IMR-90 (cell line): ENCODE measurements at regions not wholly inside any gene's neighbourhood (a gene's known extent, or its start where the extent isn't known, plus 50 kb on each side); places are given as distances from the start of the nearest gene placed in this dataset.

Experiments
- ATAC-seq: fragments of 200-7000 bp; cut with Tn5 transposase; 2 replicates; pipeline ENCODE4 v1.9.1; 2020; ENCODE audit warnings: low read depth, mild to moderate bottlenecking, moderate library complexity
- BruUV-seq: library from RNA; stranded (reverse); fragments of 400-500 nt; replicated peaks from 2 replicates; lab custom pipeline; 2021; lab: Mats Ljungman, UMichigan
- CTCF ChIA-PET: fragments of 300-600 bp; formaldehyde crosslinking; extraction: SDS; loops from one replicate; lab custom pipeline; 2021; ENCODE audit warnings: antibody characterized with exemption; lab: Yijun Ruan, JAX
- POLR2A ChIA-PET: fragments of 300-600 bp; sonication (Branson Sonifier 250); formaldehyde crosslinking; loops from one replicate; lab custom pipeline; 2022; ENCODE audit warnings: antibody characterized with exemption; ENCODE audit not compliant: unreplicated experiment; lab: Charles Lee
- DNase-seq: peaks from one replicate; pipeline ENCODE4 v3.0.0; 2013
- H2AFZ ChIP-seq: replicated peaks from 2 replicates; pipeline ENCODE3; 2013; ENCODE audit warnings: low read length, mild to moderate bottlenecking; ENCODE audit not compliant: poor library complexity
- H2AK5ac ChIP-seq: 2 replicates; pipeline ENCODE4 v1.6.1; 2013; ENCODE audit warnings: low read depth, low read length, inconsistent platforms
- H2AK9ac ChIP-seq: replicated peaks from 2 replicates; pipeline ENCODE3; 2013; ENCODE audit warnings: mild to moderate bottlenecking, low read depth, low read length, moderate library complexity; ENCODE audit not compliant: poor library complexity
- H2BK120ac ChIP-seq: 2 replicates; pipeline ENCODE4 v1.6.1; 2013; ENCODE audit warnings: low read depth, low read length, inconsistent platforms
- H2BK15ac ChIP-seq: 3 replicates; pipeline ENCODE4 v1.6.1; 2013; ENCODE audit warnings: low read depth, low read length, inconsistent platforms
- H2BK20ac ChIP-seq: 2 replicates; pipeline ENCODE4 v1.6.1; 2013; ENCODE audit warnings: low read depth, mild to moderate bottlenecking, inconsistent platforms, low read length, moderate library complexity
- H2BK5ac ChIP-seq: 2 replicates; pipeline ENCODE4 v1.6.1; 2013; ENCODE audit warnings: mild to moderate bottlenecking, low read depth, low read length, inconsistent platforms; ENCODE audit not compliant: poor library complexity, severe bottlenecking
- H3K14ac ChIP-seq: replicated peaks from 2 replicates; pipeline ENCODE4 v1.6.1; 2013; ENCODE audit warnings: low read depth, low read length, inconsistent platforms
- H3K18ac ChIP-seq: 2 replicates; pipeline ENCODE4 v1.6.1; 2013; ENCODE audit warnings: low read depth, low read length, control low read depth
- H3K23ac ChIP-seq: 2 replicates; pipeline ENCODE4 v1.6.1; 2013; ENCODE audit warnings: low read depth, low read length, inconsistent platforms
- H3K27ac ChIP-seq: 2 replicates; pipeline ENCODE4 v1.5.1; 2013; ENCODE audit warnings: mild to moderate bottlenecking, control low read depth, low read length; ENCODE audit not compliant: insufficient read depth
- H3K27me3 ChIP-seq: 2 replicates; pipeline ENCODE4 v1.6.1; 2013; ENCODE audit warnings: low read length; ENCODE audit not compliant: control insufficient read depth, insufficient read depth
- H3K36me3 ChIP-seq: 2 replicates; pipeline ENCODE4 v1.6.1; 2013; ENCODE audit warnings: low read length, mixed read lengths; ENCODE audit not compliant: control insufficient read depth, insufficient read depth
- H3K4ac ChIP-seq: 2 replicates; pipeline ENCODE4 v1.6.1; 2013; ENCODE audit warnings: low read depth, low read length, inconsistent platforms
- H3K4me1 ChIP-seq: 2 replicates; pipeline ENCODE4 v1.6.1; 2013; ENCODE audit warnings: low read length, mixed read lengths; ENCODE audit not compliant: control insufficient read depth, insufficient read depth
- H3K4me2 ChIP-seq: 2 replicates; pipeline ENCODE4 v1.6.1; 2013; ENCODE audit warnings: low read depth, mild to moderate bottlenecking, control low read depth, low read length, moderate library complexity
- H3K4me3 ChIP-seq: 2 replicates; pipeline ENCODE4 v1.5.1; 2013; ENCODE audit warnings: low read depth, mild to moderate bottlenecking, control low read depth, low read length, moderate library complexity; ENCODE audit not compliant: insufficient read depth
- H3K56ac ChIP-seq: 2 replicates; pipeline ENCODE4 v1.6.1; 2013; ENCODE audit warnings: low read length, inconsistent platforms; ENCODE audit not compliant: insufficient read depth; ENCODE audit errors: extremely low read depth
- H3K79me1 ChIP-seq, 2 experiments: 2 replicates each; pipeline ENCODE4 v1.6.1; 2013; ENCODE audit warnings: low read length in 2 of 2, inconsistent platforms in 1 of 2, low read depth in 1 of 2
- H3K9ac ChIP-seq: 2 replicates; pipeline ENCODE4 v1.6.1; 2013; ENCODE audit warnings: low read depth, low read length, control low read depth
- H3K9me1 ChIP-seq: 2 replicates; pipeline ENCODE4 v1.6.1; 2013; ENCODE audit warnings: low read length, inconsistent platforms; ENCODE audit not compliant: insufficient read depth
- H3K9me3 ChIP-seq: 2 replicates; pipeline ENCODE4 v1.6.1; 2013; ENCODE audit warnings: low read length; ENCODE audit not compliant: control insufficient read depth, insufficient read depth
- H4K20me1 ChIP-seq: 2 replicates; pipeline ENCODE4 v1.6.1; 2013; ENCODE audit warnings: low read length, inconsistent platforms; ENCODE audit not compliant: insufficient read depth
- H4K5ac ChIP-seq: 2 replicates; pipeline ENCODE4 v1.6.1; 2013; ENCODE audit warnings: mild to moderate bottlenecking, low read depth, low read length, control low read depth
- H4K8ac ChIP-seq, 2 experiments: 2 replicates each; pipeline ENCODE4 v1.6.1; 2013; ENCODE audit warnings: low read depth in 2 of 2, low read length in 2 of 2, control low read depth in 1 of 2, inconsistent platforms in 1 of 2
- H4K91ac ChIP-seq: 2 replicates; pipeline ENCODE4 v1.6.1; 2013; ENCODE audit warnings: low read depth, low read length, inconsistent platforms; ENCODE audit not compliant: insufficient read depth
- CEBPB ChIP-seq: IDR thresholded peaks from 2 replicates; pipeline ENCODE4 v1.6.1; 2012; ENCODE audit warnings: low read depth, low read length, improper control_type of control experiment
- FOS ChIP-seq: fragments of 150-350 bp; IDR thresholded peaks from 2 replicates; pipeline ENCODE4 v1.6.1; 2016; ENCODE audit warnings: low read depth, low read length
- MAFK ChIP-seq: IDR thresholded peaks from 2 replicates; pipeline ENCODE4 v1.6.1; 2012; ENCODE audit warnings: low read depth, low read length, improper control_type of control experiment
- MXI1 ChIP-seq: IDR thresholded peaks from 2 replicates; pipeline ENCODE4 v1.6.1; 2012; ENCODE audit warnings: low read depth, mild to moderate bottlenecking, low read length, moderate library complexity, borderline replicate concordance
- NFE2L2 ChIP-seq: fragments of 150-350 bp; IDR thresholded peaks from 2 replicates; pipeline ENCODE4 v1.6.1; 2016; ENCODE audit warnings: low read depth, mild to moderate bottlenecking, low read length
- POLR2A ChIP-seq: IDR thresholded peaks from 2 replicates; pipeline ENCODE4 v1.6.1; 2012; ENCODE audit warnings: mild to moderate bottlenecking, low read depth, low read length
- RAD21 ChIP-seq: IDR thresholded peaks from 2 replicates; pipeline ENCODE4 v1.6.1; 2012; ENCODE audit warnings: low read length, improper control_type of control experiment
- RCOR1 ChIP-seq: IDR thresholded peaks from 2 replicates; pipeline ENCODE4 v1.6.1; 2012; ENCODE audit warnings: mild to moderate bottlenecking, low read length, improper control_type of control experiment; ENCODE audit not compliant: insufficient replicate concordance
- RFX5 ChIP-seq: IDR thresholded peaks from 2 replicates; pipeline ENCODE4 v1.8.0; 2012; ENCODE audit warnings: low read depth, mild to moderate bottlenecking, low read length, moderate library complexity
- SMC3 ChIP-seq: fragments of 150-350 bp; IDR thresholded peaks from 2 replicates; pipeline ENCODE4 v1.6.1; 2016; ENCODE audit warnings: low read depth, mild to moderate bottlenecking, antibody characterized with exemption, low read length, moderate library complexity
- WGBS, 2 experiments: methylation state at CpG; one replicate each; pipeline versions ENCODE4 v1.1.5 to v1.1.7; 2013; ENCODE audit warnings: missing lambda C conversion rate in 2 of 2; ENCODE audit not compliant: insufficient read length in 1 of 2; ENCODE audit errors: extremely low coverage in 2 of 2; 5-methylcytosine and 5-hydroxymethylcytosine counted together
- dilution Hi-C: fragments of 300-500 bp; cut with HindIII; formaldehyde crosslinking; loops from one replicate; pipeline ENCODE4 v1.14.3; 2018; ENCODE audit warnings: low sequenced_read_pairs; ENCODE audit not compliant: unreplicated experiment
- in situ Hi-C: fragments of 300-500 bp; cut with MboI; formaldehyde crosslinking; loops from 3 replicates; pipeline ENCODE4 v1.14.3; 2019; ENCODE audit warnings: low sequenced_read_pairs, inconsistent platforms, mixed read lengths
- intact Hi-C: fragments of 100-400 bp; cut with micrococcal nuclease; formaldehyde crosslinking; loops from 2 replicates; pipeline ENCODE4 v1.10.0; 2022
- TF ChIP-seq, protein P1 (sequence below): fragments of 150-350 bp; IDR thresholded peaks from 2 replicates; pipeline ENCODE4 v1.6.1; 2016; ENCODE audit warnings: low read depth, mild to moderate bottlenecking, low read length, moderate library complexity, borderline replicate concordance
- TF ChIP-seq, protein P2 (sequence below): fragments of 150-350 bp; IDR thresholded peaks from 2 replicates; pipeline ENCODE4 v1.6.1; 2017; ENCODE audit warnings: mild to moderate bottlenecking, antibody characterized with exemption, low read length, low read depth

DNA sequence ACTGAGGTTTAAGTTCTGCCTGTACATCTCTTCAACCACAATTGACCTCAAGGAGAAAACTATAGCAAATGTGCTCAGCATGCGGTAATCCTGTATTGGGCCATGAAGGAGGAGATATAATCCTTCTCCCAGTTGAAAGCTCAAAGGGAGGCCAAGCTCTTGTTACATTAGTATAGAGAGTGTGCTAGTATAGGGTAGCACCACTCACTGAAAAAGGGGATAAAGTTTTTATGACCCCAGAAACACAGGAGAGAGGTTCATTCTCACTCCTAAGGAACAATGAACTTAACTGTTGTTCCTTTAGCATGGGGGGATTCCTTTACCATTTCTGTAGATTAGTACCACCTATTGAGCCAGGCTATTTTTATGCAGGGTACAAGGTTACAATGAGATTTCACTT lies 267.7 kb downstream of the LRRIQ3 start:
- Histone ChIP-seq H3K23ac (no peak overlapping the region), H2BK5ac (no peak overlapping the region), H3K56ac (no peak overlapping the region), H4K5ac (no peak overlapping the region), H2AK5ac (no peak overlapping the region), H3K4me2 (no peak overlapping the region), H2AFZ (no peak overlapping the region), H3K9me3 (peaks cover 2% of the 10 kb centered on the region; the same call in 1 of the 2 replicates), H2BK15ac (no peak overlapping the region), H3K27me3 (no peaks in the 10 kb centered on the region), H3K27ac (no peak overlapping the region), H3K18ac (no peak overlapping the region), H3K4ac (no peak overlapping the region), H3K9me1 (no peaks in the 10 kb centered on the region), H4K8ac (no peak overlapping the region), H3K79me1 (no peaks in the 10 kb centered on the region), H4K91ac (no peak overlapping the region), H3K4me1 (no peaks in the 10 kb centered on the region), H3K9ac (no peak overlapping the region), H2AK9ac (no peak overlapping the region), H3K4me3 (no peak overlapping the region), H2BK20ac (no peak overlapping the region), H3K36me3 (no peaks in the 10 kb centered on the region), H3K14ac (no peak overlapping the region), H2BK120ac (no peak overlapping the region), H4K20me1 (no peaks in the 10 kb centered on the region)
- TF ChIP-seq SMC3 (no peak), CEBPB (no peak), POLR2A (no peak), MXI1 (no peak), NFE2L2 (no peak), RCOR1 (no peak), MAFK (no peak), RFX5 (no peak), RAD21 (no peak), FOS (no peak)
- TF ChIP-seq, protein P1, sequence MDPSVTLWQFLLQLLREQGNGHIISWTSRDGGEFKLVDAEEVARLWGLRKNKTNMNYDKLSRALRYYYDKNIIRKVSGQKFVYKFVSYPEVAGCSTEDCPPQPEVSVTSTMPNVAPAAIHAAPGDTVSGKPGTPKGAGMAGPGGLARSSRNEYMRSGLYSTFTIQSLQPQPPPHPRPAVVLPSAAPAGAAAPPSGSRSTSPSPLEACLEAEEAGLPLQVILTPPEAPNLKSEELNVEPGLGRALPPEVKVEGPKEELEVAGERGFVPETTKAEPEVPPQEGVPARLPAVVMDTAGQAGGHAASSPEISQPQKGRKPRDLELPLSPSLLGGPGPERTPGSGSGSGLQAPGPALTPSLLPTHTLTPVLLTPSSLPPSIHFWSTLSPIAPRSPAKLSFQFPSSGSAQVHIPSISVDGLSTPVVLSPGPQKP: no peak
- TF ChIP-seq, protein P2, sequence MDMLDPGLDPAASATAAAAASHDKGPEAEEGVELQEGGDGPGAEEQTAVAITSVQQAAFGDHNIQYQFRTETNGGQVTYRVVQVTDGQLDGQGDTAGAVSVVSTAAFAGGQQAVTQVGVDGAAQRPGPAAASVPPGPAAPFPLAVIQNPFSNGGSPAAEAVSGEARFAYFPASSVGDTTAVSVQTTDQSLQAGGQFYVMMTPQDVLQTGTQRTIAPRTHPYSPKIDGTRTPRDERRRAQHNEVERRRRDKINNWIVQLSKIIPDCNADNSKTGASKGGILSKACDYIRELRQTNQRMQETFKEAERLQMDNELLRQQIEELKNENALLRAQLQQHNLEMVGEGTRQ: no peak
- in situ Hi-C loops: no loop called here
- ATAC-seq (no peak), DNase-seq (no peak)
- dilution Hi-C loops: no loop called here
- POLR2A ChIA-PET: no interaction called here
- intact Hi-C loops: no loop called here
- WGBS, 2 experiments: no CpG with 5 or more reads among the region's 1 CpG
- no TSS peak for BruUV-seq
- CTCF ChIA-PET: no interaction called here
